ENCODE measurements at regions not wholly inside any gene's neighbourhood (a gene's known extent, or its start where the extent isn't known, plus 50 kb on each side); places are given as distances from the start of the nearest gene placed in this dataset.

DNA sequence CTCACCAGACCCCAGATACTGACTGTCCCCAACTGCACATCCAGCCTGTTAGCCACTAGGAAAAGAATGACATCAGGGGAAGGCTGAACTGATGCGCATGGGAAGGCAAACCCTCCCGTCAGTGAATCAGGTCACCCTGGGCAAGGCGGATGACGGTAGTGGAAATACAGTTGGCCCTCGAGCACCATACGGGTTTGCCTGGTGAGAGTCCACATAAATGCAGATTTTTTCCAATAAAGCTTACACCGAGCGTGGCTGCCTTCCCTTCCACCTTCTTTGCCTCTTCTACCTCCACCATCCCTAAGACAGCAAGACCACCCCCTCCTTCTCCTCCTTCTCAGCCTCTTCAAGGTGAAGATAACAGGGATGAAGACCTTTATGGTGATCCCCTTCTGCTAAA lies 236.1 kb upstream of the TNRC6C start:
- no peak for DNase-seq

DNA sequence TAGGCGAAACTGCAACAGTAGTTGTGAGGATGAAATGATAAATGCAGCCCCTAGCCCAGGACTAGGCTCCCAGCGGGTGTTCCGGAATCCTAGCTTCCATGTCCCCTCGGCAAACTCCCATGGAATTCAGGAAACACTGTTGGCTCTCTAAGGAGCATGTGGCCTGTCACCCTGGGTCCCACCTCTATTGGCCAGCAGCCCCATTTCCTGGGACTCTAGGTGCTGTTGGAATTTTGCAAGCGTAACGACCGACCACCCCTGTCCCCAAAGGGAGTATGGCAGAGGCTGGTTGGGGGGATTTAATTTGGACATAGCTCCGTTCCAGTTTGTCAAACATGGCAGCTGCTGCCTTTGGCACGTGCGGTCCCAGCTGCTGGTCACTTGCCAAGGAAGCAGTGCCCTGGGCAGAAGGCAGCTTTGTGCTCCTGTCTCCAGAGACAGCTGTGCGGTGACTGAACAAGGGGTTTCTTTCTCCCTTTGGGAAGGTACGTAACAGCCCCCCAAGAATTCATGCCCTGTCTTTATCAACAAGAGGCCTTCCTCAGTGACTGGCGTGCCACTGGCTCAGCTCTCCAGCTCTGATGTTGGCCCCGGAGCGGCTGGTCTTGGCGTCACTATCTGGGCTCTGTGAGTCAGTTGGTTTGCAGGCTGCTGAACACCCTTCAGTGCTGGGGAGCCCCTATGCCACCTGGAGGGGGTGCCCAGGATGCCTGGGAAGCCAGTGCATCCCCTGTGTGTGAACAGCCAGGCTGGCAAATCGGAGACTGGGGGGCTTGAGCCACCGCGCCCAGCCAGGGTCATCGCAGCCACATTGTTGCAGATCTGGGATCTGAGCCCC lies 235.2 kb upstream of the TNRC6C start:
- DNase-seq, result no peak

GRCh38 chr17:77723909-77724875 lies 234.3 kb upstream of the TNRC6C start:
- DNase-seq, result no peak

DNA sequence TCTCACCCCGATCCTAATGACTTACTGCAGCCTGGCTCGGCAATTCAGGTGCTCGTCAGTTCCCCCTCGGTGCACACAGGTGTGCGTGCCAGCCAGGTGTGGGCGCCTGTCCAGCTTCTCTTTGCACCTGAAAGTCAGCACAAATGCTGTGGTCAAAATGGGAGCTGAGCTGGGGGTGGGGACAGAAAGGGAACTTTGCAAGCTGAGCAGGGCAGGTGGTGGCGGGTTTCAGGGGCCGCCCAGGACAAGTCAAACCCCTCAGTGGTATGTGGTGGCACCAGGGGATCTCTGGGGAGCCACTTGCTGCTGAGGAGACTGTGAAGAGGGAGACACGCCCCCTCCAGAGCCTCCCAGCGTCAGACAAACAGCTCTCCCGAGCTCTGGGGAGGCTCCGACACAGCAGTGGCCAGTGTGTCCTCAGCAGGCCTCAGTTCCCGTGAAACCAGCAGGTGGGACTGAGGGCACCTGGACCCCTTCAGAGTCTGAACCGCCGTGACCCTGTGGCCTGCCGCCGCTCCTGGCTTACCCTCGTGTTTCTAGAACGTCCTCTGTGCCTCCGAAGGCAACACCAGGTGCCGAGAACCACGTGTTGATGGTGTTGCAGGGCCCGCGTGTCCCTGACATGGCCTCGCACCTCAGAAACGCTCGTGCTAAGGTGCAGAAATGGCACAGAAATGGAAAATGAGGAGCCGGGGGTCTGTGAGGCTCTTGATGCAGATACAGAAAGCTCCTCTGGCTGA lies 233.5 kb upstream of the TNRC6C start:
- DNase-seq, result no peak

DNA sequence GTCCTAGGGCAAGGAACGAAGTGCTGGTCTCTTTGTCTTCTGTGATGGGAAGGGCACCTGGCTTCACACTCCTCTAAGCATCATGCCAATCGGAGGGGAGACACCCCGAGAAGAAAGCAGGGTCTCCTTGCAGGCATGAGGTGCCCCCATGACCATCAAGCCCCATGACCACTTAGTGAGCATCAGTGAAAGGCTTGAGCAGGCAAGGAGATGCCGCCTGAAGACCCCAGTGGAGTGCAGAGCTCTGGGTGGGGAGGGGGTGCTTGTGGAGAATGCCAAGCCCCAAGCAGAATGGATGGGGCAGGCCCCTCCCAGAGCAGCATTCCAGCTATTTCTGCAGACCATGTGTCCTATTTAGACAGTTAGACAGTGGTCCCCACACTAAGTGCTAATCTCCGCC lies 232.7 kb upstream of the TNRC6C start:
- DNase-seq, result no peak

GRCh38 chr17:77726549-77727006 lies 231.9 kb upstream of the TNRC6C start:
- DNase-seq, result no peak

DNA sequence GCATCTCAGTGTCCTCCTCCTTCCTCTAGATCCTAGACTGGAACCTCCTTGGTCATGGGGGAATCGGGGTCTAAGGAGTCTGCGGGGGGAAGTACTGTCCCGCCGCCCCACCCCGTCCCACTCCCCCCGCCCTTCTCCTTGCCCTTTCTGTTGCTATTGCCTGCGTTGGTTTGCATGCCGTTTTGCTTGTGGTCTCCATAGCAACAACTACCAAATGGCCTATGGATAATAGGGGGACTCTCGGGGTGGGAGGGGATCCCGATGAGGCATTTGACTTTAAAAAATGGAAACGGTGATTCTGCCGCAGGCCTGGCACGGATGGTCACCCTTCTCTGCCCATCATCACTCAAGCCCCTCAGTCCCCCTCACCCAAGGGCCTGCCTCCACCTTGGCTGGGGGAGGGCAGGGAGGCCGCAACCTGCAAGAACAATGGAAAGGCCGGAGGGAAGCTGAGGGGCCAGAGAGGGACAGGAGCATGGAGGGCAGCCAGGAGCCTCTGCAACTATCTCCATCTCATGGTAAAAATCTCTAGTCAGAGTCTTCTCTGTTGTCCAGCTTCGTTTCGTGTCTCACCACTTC lies 231.4 kb upstream of the TNRC6C start:
- no peak for DNase-seq

- no peak for DNase-seq
Observed at GRCh38 chr17:77728474-77728795, 230.1 kb upstream of the TNRC6C start.

DNA sequence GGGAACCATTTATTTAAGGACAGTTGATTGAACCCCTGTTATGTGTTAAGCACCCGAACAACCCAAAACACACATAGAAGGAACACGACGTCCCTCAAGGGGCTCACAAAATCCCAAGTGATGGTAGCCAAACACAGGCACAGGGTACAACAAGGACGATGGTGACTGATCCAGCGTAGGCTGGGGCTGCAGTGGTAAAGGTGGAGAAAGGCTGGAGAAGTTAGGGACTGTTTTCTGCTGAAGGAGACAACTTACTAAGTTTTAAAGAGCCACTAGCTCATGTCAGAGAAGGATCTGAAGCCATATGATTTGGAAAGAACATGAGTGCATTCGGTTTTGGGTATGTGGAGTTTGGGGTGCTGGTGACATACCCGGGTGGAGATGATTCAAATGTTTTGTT lies 229.6 kb upstream of the TNRC6C start:
- DNase-seq, result no peak

- DNase-seq, result no peak
Observed at GRCh38 chr17:77729587-77729986, 228.9 kb upstream of the TNRC6C start.

DNA sequence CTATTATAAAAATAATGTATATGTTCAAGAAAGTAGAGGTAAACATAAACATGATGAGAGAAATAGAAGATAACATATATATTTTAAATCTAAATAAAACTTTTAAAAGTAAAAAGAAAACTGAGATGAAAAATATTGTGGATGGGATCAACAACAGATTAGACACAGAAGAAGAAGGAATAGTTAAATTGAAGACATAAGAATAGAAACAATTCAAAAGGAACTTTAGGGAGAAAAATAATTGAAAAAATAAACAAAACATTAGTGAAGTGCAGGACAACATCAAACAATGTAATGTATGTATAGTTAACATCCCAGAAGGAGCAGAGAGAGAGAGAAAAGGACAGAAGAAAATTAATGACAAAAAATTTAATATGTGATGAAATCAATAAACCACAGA lies 228.1 kb upstream of the TNRC6C start:
- DNase-seq, result no peak

- DNase-seq, result no peak
Observed at GRCh38 chr17:77733576-77734296, 224.8 kb upstream of the TNRC6C start.

DNA sequence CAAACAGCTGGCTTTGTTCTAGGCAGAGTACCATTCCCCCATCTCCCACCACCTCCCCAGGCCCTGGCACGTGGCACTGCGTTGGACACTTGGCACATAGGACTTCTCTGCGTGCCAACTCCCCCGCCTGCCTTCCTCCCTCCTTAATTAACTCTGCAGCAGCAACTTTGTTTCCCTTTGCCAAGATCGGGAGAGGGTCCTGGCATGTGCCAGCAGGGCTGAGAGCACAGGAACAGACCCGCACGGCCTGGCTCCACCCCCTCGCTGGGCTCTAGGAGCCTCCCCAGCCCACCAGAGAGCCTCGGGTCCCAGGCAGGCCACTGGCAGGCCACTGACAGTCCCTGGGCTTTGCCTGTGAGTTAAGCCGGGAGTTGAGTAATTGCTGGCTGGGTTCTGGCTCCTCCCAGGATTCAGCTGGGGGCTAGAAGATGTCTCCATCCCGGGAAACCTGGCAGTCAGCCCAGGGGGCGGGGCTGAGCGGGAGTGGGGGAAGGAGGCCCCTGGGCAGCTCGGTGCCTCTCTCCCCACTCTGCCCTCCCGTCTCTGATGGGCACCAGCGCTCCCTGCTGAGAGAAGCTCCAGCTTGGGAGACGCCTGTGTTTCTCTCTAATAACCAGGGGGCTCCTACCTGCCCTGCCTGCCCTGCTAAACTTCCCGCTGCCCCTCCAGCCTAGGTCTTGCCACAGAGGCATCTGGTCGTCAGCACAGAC lies 224.0 kb upstream of the TNRC6C start:
- no peak for DNase-seq

GRCh38 chr17:77735081-77735565 lies 223.4 kb upstream of the TNRC6C start:
- DNase-seq, result no peak

GRCh38 chr17:77735566-77736198 lies 222.8 kb upstream of the TNRC6C start:
- DNase-seq, result no peak

DNA sequence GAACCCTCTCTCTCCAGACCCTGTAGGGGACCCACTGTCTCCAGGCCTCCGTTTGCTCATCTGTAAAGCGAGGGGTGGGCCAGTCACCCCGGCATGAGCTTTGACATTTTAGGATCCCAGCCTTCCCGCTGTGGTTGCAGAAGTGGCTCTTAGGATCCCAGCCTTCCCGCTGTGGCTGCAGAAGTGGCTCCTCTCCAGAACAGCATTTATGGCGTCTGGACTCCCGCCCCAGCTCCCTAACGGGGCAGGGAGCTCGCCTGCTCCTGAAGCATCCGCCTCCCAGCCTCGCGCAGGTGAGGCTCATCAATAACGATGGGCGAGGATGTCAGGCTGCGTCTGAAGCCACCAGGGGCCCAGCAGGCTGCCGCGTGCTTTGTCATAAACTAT lies 222.3 kb upstream of the TNRC6C start:
- no peak for DNase-seq

- no peak for DNase-seq
Observed at GRCh38 chr17:77736721-77737120, 221.8 kb upstream of the TNRC6C start.

DNA sequence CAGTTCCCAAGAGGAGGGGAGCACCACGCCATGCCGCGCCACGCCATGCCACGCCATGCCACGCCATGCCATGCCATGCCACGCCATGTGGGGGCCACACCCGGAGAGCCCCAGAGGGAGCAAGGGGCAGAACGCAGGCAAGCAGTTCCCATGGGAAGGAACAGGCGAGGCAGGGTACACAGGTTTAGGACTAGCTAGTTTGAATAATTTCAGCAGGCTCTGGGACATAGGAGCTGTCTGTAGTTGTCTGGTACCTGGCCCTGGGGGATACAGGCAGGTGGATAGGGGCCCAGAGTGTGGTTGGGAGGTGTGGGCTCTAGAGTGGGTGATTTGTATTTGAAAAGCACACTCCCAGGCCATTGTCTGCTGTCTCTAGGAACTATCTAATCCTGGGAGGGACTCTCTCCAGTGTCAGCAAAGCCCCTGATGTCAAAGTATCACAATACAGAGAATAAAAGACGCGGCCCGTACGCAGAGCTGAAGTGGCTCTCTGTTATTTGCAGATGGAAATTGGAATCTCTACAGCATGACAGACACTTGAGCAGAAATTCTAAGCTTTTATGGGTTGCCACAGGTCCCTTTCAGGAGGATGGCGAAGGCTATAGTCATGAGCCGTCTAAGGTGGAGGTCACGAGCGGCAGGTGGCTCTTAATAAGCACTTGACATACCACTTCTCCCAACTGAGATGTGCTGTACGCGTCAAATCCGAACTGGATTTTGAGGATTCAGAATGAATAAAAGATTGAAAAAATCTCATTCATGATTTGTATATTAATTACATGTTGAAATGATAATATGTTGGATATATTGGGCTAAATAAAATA lies 220.8 kb upstream of the TNRC6C start:
- no peak for DNase-seq

DNA sequence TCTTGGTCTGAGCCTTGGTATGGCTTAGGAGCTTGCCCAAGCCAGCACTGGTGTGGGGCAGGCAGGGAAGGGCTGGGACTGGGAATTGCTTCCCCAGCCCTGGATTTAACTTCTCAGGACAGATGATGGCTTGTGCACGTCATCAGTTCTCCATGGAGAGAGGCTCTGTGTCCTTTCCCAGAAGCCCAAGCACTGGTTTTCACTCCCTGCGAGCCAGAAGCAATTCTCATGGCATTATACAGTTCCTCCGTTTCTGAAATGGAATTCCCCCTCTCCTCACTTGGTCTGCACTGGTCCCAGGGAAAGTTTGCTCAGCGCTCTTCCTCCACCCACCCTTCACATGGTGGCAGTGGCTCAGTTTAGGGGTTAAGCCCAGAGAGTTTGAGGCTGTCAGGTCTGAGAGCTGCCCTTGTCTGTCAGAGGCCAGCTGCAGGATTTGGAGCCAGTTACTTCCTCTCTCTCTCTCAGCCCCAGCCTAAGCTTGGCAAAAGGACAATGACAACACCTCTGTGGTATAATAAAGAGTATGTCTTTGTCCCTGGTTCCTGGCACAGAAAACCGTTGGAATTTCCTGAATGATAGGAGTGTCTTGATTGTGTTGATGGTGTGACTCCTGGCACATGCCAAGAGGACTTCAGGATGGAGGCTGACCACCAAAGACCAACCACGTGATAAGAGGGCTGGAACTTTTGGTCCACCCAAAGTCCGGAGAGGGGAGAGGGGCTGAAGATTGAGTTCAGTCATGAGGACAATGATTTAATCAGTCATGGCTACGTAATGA lies 219.6 kb upstream of the TNRC6C start:
- DNase-seq, result no peak

Data from activated CD4-positive, alpha-beta T cell treated with anti-CD3 and anti-CD28 coated beads, Interleukin-2, Interleukin-6, amounts not matched to agents 100 ng/mL and 50 ng/mL, durations not matched to agents 16 hours and 8 hours (primary cell).